Neural crest cell (in vitro differentiated cells): ENCODE measurements at regions not wholly inside any gene's neighbourhood (a gene's known extent, or its start where the extent isn't known, plus 50 kb on each side); places are given as distances from the start of the nearest gene placed in this dataset.

Experiments used
- DNase-seq: peaks from one replicate; pipeline ENCODE4 v3.0.0; 2021; ENCODE audit warnings: low read depth, mixed read lengths, low spot score
- H3K27ac Mint-ChIP-seq: one replicate; pipeline ENCODE4 v1.8.0; 2021; ENCODE audit warnings: mild to moderate bottlenecking, mixed read lengths; ENCODE audit not compliant: unreplicated experiment
- H3K27me3 Mint-ChIP-seq: 2 replicates; pipeline ENCODE4 v1.8.0; 2021; ENCODE audit warnings: low read depth, mild to moderate bottlenecking, mixed read lengths
- H3K36me3 Mint-ChIP-seq: 2 replicates; pipeline ENCODE4 v1.8.0; 2021; ENCODE audit warnings: low read depth, mild to moderate bottlenecking, mixed read lengths
- H3K4me1 Mint-ChIP-seq: 2 replicates; pipeline ENCODE4 v1.8.0; 2021; ENCODE audit warnings: mixed read lengths
- H3K4me3 Mint-ChIP-seq: one replicate; pipeline ENCODE4 v1.8.0; 2021; ENCODE audit warnings: mild to moderate bottlenecking, mixed read lengths
- H3K9me3 Mint-ChIP-seq: 2 replicates; pipeline ENCODE4 v1.8.0; 2021; ENCODE audit warnings: mixed read lengths
- TF ChIP-seq, protein P1 (sequence below): fragments of 200-600 bp; sonication (generic); conservative IDR thresholded peaks from 2 replicates; pipeline ENCODE4 v1.5.0; 2021; ENCODE audit warnings: antibody characterized with exemption, mild to moderate bottlenecking

DNA sequence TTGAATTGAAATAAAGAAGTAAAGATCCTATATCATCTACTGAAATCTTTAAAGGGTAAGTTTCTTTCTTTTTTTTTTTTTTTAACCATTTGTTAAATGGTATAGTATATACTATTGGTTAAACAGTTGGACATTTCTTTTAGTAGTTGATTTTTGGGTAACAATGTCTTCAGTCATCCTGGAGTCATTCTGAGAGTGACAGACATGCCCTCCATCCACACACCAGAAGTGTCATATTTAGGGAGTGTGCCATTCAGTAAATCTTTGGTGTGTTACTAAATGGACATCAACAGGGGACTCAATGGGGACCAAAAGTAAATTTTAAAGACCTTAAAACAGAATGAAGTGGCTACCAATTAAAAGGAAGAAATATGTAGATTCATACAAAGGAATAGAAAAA is 50.8 kb upstream of the SLC39A10 start:
- DNase-seq, result no peak

DNA sequence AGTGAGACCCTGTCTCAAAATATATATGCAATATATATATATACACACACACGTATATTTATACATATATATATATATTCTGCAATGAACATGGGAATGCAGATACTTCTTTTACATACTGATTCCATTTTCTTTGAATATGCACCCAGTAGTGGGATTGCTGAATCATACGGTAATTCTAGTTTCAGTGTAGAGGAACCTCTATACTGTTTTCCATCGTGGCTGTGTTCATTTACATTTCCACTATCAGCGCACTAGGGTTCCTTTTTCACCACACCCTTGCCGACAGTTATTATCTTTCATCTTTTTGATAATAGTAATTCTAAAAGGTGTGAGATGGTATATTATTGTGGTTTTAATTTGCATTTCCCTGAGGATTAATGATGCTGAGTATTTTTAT is 52.3 kb upstream of the SLC39A10 start:
- H3K9me3 Mint-ChIP-seq, result no peaks in the 10 kb centered on the region
- H3K4me1 Mint-ChIP-seq, result no peaks in the 10 kb centered on the region
- H3K36me3 Mint-ChIP-seq, result no peaks in the 10 kb centered on the region
- TF ChIP-seq, protein P1, sequence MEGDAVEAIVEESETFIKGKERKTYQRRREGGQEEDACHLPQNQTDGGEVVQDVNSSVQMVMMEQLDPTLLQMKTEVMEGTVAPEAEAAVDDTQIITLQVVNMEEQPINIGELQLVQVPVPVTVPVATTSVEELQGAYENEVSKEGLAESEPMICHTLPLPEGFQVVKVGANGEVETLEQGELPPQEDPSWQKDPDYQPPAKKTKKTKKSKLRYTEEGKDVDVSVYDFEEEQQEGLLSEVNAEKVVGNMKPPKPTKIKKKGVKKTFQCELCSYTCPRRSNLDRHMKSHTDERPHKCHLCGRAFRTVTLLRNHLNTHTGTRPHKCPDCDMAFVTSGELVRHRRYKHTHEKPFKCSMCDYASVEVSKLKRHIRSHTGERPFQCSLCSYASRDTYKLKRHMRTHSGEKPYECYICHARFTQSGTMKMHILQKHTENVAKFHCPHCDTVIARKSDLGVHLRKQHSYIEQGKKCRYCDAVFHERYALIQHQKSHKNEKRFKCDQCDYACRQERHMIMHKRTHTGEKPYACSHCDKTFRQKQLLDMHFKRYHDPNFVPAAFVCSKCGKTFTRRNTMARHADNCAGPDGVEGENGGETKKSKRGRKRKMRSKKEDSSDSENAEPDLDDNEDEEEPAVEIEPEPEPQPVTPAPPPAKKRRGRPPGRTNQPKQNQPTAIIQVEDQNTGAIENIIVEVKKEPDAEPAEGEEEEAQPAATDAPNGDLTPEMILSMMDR, result no peak
- no peaks in the 10 kb centered on the region for H3K27me3 Mint-ChIP-seq
- no peak overlapping the region for H3K27ac Mint-ChIP-seq
- DNase-seq, result no peak
- no peak overlapping the region for H3K4me3 Mint-ChIP-seq

More for the DNA sequence above, 50.8 kb upstream of the SLC39A10 start:
- H3K27ac Mint-ChIP-seq, result no peak overlapping the region
- H3K36me3 Mint-ChIP-seq, result no peaks in the 10 kb centered on the region
- TF ChIP-seq, protein P1, result no peak
- no peaks in the 10 kb centered on the region for H3K4me1 Mint-ChIP-seq
- H3K9me3 Mint-ChIP-seq, result no peaks in the 10 kb centered on the region
- H3K4me3 Mint-ChIP-seq, result no peak overlapping the region
- no peaks in the 10 kb centered on the region for H3K27me3 Mint-ChIP-seq

DNA sequence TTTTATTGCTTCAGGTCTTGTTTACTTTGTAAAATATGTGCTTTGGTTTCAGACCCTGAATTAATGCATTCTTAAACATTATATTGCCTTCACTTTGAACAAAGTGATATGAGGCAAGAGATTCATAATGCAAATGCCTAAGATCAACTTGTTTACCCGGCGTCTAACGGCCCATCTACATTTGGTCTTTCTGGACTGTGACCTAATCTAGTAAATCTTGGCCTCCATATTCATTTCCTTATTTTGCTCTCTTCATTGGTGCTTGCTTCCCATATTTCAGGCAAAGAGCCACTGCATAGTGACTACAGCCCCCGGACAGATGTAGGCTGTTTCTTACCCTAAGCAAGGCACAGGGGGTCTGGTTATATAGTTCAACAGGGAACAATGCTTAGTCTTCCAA is 53.0 kb upstream of the SLC39A10 start:
- no peak overlapping the region for H3K4me3 Mint-ChIP-seq
- H3K27me3 Mint-ChIP-seq, result no peaks in the 10 kb centered on the region
- H3K4me1 Mint-ChIP-seq, result no peaks in the 10 kb centered on the region

DNA sequence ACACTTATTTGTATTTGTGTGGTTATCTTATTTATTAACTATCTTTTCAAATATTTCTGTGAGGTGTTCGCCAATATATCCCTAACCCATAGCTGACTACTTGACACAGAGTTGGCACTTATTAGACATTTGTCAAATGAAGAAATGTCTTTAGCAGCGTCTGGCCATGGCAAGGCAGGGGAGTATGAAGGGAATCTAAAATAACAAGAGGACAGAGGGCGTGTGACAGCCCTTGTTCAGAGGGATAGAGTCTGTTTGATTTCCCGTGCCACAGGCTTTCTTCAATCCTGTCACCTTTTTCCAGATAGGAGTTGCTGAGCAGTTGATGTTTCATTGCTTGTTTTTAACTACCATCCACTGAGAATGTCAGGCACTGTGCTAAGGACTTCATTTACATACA is 53.6 kb upstream of the SLC39A10 start:
- H3K36me3 Mint-ChIP-seq, result no peaks in the 10 kb centered on the region
- H3K27ac Mint-ChIP-seq, result no peak overlapping the region
- no peaks in the 10 kb centered on the region for H3K4me1 Mint-ChIP-seq
- no peaks in the 10 kb centered on the region for H3K27me3 Mint-ChIP-seq
- DNase-seq, result no peak
- TF ChIP-seq, protein P1, result no peak
- no peak overlapping the region for H3K4me3 Mint-ChIP-seq
- no peaks in the 10 kb centered on the region for H3K9me3 Mint-ChIP-seq

More for the DNA sequence above, 53.0 kb upstream of the SLC39A10 start:
- no peak overlapping the region for H3K27ac Mint-ChIP-seq
- H3K36me3 Mint-ChIP-seq, result no peaks in the 10 kb centered on the region
- H3K9me3 Mint-ChIP-seq, result no peaks in the 10 kb centered on the region
- no peak for DNase-seq
- TF ChIP-seq, protein P1, result no peak

DNA sequence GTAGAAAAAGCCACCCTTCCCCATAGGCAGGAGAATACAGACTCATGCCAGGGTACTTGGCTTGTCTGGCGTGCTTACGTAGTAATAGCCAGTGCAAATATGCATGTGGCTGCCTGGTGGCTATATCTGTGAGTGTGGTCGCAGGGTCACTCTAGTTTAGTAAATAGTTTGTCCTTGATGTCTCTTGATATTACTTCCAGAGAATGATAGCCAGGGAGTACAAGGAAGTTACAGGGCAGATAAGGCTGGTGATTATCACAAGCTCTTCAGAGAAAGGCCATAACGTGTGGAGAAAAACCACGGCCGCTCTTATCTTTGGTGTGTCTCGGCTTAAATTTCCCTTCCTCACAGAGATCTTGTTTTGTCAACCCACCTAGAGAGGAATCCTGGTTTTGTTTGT is 54.3 kb upstream of the SLC39A10 start:
- no peak overlapping the region for H3K27ac Mint-ChIP-seq
- H3K9me3 Mint-ChIP-seq, result no peaks in the 10 kb centered on the region
- no peaks in the 10 kb centered on the region for H3K36me3 Mint-ChIP-seq
- no peak overlapping the region for H3K4me3 Mint-ChIP-seq
- no peak for DNase-seq
- no peaks in the 10 kb centered on the region for H3K4me1 Mint-ChIP-seq
- H3K27me3 Mint-ChIP-seq, result no peaks in the 10 kb centered on the region
- TF ChIP-seq, protein P1, result no peak

DNA sequence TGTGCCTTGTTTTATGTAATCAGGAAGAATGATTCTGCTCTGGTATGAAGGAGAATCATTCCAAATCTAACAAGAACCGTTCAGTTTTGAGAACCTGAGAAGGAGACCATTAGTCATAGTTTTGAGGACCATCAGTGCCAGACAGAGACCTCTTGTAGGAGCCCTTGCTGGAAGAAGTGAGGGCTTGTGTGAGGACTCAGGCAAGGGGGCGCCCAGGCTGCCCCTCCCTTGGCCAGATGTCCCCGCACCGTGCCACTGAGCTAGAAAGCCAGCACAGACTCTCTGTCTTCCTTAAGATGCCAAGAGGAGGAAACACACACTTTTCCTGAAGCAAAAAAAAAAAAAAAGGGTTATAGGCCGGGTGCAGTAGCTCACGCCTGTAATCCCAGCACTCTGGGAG is 55.7 kb upstream of the SLC39A10 start:
- no peaks in the 10 kb centered on the region for H3K36me3 Mint-ChIP-seq

More for the DNA sequence above, 55.7 kb upstream of the SLC39A10 start:
- Mint-ChIP-seq H3K4me3 (no peak overlapping the region), H3K27me3 (no peaks in the 10 kb centered on the region), H3K9me3 (no peaks in the 10 kb centered on the region), H3K27ac (no peak overlapping the region), H3K4me1 (no peaks in the 10 kb centered on the region)
- TF ChIP-seq, protein P1, result no peak
- DNase-seq, result no peak
